GM18511 (cell line): ENCODE measurements at regions not wholly inside any gene's neighbourhood (a gene's known extent, or its start where the extent isn't known, plus 50 kb on each side); places are given as distances from the start of the nearest gene placed in this dataset.

Source experiments
- ATAC-seq: cut with Tn5 transposase; IDR thresholded peaks from one replicate; pipeline ENCODE4 v1.9.1; 2021; ENCODE audit warnings: mild to moderate bottlenecking, moderate library complexity; ENCODE audit not compliant: unreplicated experiment

DNA sequence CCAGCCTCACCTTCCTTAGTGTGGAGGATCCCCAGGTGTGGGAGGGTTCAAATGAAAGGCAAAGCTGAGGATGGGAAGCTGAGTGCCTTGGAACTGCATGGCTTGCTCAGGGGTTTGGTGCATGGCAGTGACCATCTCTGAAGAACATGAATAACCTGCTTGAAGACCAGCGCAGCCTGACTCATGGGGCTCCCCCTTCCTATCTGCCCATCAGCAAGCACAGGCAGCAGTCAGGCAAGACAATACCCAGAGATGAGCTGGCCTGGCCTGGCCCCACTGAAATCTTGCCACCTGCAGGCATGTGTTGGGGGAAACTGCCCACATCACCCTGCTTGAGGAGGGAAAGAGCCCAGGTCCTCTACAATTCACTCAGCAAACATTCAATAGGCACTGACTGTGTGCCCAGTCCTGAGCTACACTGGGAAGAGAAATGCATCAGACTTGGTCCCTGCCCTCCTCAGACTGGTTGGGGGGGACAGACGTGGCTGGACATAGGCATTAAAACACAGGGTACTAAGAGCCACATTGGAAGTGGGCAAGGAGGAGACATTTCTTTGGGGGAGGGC, 105.0 kb upstream of the ALDH1B1 start:
- ATAC-seq = peak; percentile 63

DNA sequence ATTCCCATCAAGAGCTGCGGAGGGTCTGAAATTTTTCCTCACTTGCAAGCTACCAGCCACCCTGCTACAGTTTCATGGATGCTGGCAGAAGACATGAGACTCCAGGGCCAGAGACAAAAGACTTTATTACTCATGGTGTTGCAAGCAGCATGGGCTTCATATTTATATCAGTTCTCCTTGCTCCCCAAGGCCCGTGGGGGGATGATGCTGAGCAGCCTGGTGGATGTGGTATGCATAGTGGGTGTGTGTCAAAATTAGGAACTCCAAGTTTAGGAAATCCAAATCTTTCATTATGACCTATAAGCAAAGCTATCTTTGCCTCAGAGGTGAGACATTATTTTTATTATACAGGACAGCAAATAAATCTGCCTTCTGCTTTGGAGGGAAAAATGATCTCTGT, 105.7 kb upstream of the ALDH1B1 start:
- no peak for ATAC-seq

DNA sequence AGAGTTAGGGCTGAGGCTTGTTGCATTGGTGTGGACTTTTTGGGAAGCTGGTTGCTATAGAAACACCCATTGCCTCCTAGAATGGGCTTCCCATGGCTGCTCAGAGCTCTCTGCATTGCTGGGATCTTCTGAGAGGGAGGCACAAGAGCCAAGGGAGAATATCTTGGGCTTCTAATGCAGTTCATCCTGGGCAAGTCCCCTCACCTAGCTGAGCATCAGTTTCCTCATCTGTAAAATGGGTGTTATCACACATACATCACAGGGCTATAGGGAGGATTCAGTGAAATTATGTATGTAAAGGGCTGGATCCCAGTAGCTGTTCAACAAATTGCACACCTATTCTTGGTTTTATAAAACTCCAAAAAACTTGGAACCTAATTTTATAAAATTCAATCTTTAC, 106.1 kb upstream of the ALDH1B1 start:
- ATAC-seq = no peak

DNA sequence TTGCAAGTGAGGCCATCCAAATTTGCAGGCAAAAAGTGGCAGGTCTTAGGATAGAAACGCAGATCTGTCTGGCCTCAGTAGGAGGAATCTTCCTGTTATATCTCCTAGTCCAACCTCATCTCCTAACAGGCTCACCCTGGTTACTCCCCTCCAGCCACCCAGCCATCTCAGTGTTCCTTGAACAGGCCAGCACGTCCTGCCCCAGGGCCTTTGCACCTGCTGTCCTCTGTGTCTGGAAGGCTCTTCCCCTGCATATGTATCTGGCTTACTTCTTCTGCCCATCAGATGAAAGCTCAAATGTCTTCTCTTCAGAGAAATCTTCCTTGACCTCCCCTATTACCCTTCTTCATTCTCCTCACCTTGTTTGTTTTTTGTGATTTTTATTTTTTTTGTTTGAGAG, 107.3 kb upstream of the ALDH1B1 start:
- ATAC-seq = no peak

DNA sequence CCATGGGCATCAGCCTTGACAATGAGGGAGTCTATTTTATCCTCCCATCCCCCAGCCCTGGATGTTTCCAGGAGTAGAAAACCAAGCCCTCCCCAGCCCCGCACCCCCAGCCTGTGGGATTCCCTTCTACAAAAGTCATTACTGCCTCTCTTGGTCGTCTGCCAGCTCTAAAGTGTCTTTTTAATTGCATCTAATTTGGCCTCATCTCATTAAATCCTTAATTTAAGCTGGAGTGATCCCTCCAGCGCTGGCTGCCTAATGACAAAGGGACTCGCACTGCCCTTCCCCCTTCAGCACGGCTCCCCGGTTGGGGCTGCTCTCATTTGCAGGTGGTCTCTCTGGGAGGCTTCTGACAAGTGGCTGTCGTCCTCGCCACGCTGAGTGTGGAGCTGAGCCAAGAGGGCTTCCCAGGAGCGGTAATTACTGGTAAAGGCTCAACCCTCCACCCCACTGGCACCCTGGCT, 107.9 kb upstream of the ALDH1B1 start:
- ATAC-seq = no peak

DNA sequence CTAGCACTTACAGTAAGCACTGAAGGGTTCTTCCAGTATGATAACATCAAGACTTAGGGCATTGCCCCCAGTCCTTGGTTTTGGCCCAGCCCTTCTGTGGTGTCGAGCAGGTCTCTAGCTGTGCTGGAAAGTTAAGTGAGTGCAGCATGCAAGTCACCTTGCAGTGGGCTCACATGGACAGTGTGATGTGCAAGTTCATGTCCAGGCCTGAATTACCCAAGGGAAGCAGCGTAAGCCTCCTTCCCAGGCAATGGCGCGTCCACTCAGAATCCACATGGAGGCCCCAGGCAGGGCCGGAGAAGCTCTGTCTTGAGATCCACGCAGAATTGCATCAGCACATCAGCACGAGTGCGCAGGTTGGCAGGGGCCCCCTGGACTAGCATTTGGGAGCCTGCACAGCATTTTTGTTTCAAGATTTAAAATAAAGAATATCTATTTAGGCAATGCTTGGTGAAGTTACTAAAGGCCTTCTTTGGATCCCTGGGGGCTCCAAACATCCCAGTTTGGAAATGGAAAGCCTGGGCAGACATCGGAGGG, 108.4 kb upstream of the ALDH1B1 start:
- ATAC-seq = no peak

DNA sequence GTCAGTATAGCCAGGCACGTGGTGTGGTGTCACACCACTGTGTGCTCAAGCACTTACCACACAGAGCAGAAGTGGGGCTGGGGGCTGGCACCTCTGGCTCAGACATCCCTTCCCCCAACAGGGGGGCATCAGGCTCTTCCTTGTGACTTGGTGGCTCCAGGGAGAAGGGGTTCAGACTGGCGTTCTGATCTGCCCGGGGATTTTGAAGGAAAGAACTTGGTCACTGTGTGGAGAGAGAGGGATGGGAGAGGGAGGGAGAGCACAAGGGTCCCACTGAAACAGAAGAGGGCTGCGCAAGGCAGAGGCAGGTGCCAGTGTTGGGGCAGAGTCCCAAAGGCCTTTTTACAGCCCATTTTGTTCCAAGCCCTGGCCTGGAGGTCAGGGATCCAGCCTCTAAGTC, 109.7 kb upstream of the ALDH1B1 start:
- ATAC-seq = no peak

DNA sequence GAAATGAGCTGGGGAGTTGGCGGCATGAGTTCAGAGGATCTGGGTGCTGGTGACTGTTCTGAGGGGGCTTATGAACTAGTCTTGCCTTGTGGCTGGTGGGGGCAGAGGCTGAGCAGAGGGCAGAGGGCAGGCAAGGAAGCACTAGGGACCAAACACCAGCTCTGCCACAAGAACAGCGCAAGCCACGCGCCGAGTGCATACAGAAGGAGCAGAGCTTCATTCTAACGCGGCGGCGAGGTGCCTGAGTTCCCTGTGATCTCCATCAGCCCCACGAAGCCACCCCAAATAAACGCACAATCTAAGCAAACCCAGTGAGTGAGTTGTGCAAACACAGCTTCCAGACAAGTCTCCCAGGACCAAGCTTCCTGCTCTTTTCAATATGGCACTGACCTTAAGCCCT, 110.6 kb upstream of the ALDH1B1 start:
- no peak for ATAC-seq

DNA sequence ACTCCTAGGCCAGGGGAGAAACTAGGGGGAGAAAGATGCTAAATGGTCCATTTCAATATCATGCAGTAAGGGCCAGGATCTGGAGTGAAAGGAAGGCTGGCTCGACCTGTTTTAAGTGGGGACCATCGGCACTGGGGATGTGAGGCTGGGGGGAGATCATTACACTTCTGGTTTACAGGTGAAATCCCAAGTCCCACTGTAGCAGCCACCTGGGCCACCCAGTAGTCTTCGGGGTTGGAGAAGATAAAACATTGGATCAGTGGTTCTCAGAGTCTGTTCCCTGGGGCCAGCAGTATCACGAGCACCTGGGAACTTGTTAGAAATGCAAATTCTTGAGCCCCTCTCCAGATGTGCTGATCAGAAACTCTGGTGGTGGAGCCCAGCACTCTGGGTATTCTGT, 111.3 kb upstream of the ALDH1B1 start:
- no peak for ATAC-seq

DNA sequence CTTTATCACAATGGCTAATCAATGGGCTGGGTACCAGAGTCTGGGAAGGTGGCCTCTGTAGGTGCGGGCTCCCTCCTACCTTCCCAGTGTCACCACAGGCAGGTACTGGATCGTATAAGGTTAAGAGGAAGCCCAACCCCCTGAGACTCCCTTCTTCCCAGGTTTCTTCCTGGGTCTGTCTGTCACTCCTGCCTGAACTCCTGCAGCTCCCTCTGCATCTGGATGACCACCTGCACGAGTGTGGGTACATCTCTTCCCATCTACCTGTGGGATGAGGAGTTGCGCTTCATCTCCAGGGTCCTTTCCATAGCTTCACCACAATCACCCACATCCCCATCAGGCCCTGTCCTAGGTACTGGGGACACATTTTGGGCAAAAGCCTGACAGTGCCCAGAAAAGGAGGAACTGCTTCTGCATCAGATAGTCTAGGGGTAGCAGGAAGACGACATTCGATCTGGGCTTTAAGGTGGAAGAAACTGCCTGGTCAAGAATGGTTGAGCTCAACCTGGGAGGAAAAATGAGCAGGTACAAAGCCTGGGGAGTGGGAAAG, 112.2 kb upstream of the ALDH1B1 start:
- ATAC-seq = no peak

DNA sequence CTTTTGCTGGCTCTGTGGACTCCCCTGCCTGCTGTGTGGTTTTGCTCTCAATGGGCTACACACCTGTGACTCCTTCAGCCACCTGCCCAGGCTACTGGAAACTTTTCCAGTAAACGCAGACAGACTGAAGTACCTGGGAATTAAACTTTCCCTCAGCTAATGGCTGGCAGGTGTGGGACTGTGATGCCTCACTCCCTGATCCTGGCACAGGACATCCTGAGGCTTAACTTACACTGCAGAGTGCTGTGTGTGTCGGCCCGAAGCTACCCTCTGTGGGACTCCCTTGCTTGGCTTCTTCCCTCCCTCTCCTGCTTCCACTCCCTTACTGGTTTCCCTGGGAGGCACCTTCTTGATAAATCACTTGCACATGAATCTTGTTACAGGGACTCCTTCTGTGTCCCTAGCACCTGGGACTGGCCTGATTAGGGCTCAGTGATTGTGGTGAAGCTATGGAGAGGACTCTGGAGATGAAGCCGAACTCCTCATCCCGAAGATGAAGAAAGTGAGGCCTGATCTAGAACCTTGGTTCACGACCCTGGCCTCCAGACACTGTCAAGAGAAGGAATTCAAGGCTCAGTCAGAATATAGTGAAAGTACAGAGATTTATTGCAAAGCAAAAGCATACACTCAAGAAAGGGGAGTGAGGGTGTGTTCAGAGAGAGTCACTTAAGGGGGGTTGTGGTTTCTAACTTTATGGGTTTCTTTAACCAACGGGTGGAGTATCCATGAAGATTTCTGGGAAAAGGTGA, 113.4 kb upstream of the ALDH1B1 start:
- ATAC-seq = no peak

DNA sequence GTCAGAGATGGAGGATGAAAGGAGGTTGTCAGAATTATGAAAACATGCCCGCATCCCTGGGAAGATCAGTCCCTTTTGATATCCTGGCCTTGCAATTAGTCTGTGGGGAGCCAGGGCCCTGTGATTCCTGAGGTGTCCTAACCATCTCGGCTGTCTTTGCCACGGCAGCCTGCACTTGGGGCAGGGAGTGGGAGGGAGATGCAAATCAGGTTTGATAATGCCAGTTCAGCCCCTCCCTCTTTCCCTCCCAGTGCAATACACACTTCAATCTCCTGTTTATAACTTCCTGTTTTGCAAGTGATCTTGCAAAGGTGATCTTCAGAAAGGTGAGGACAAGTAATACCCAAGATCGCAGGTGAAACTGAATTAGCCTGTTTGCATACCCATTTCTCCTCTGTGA, 114.0 kb upstream of the ALDH1B1 start:
- no peak for ATAC-seq

DNA sequence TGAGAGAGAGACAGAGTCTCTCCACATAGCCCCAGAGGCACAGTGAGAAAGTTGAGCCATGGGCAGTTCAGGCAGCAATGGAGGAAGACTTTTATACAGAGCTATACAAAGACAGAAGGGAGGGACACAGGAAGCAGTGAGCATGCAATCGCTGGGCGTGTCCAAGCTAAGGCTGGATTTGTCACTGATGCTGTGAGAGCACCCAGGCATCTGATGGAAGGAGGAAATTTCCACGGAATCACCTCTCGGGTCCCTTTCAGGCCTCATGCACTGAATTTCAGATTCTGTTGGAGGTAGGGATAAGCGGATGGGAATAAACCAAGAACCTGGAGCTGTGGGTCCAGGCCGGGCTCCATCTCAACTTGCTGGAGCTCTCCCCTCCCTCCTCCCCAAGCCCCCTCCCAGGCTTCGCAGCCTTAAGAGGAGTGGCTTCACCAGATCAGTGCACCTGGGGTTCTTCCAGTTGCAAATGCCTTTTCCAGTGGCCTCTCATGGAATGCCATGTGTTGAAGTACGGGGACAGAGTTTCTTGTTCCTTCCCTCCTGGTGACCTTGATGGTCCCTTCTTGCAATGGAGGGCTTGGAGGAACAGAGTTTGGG, 114.8 kb upstream of the ALDH1B1 start:
- ATAC-seq = no peak

DNA sequence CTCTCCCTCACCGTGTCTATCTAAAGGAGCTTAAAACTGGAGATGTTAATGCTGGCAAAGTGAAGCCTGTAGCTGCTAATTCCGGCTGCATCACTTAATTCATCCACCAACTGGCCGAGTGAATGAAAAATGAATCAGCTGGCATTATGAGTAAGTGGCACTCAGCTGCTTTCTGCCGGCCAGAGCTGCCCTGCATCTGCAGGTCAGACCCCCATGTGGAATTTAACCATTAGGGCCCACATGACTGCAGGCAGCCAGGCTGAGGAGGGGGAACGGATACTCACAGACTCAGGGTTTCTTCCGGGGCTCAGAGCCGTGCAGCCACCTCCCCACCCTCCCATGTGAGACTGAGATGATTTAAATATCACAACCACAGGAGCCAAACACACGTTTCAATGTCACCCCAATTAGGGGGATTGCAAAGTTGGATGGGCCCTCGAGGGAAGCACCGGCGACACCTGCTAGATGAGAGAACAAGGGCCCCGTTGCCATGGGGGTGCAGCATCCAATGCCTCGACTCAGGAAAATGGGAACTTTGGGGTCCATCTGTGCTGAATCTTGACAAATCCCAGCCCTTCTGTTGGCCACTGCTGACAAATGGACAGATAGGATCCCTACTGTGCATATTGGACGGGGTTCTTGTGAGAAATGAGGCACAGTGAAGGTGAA, 115.6 kb upstream of the ALDH1B1 start:
- ATAC-seq = no peak

DNA sequence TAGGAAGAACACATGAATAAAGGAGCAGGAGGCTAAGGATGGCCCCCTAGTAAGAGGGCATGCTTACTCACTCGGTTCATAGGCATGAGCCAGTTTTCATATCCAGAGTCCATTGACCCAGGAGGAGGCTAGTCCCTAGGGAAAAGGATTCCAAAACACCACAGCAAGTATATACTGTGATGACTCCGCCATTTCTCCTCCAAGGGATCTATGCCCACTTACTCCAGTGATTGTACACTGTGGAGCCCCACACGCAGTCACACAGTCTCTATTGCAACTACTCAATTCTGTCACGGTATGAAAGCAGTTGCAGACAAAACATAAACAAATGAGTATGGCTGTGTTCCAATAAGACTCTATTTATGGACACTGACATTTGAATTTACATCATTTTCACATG, 117.7 kb upstream of the ALDH1B1 start:
- no peak for ATAC-seq

DNA sequence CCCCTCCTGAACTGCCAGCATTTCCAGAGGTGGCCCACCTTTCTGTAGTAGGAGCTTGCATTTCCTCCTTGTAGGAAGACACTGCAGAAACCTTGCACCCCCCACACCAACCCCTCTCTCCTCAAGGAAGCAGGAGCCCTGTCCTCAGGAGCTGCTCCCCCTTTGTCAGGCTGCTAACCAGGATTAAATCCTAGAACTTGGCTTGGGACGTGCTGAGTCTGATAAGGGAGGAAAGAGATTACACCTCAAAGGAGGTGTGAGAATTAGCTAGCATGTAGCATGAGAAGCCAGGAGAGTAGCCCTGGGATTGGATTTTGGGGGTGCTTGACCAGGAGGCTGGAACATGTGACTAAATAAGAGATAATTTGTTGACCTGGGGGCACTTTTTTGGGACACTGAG, 119.8 kb upstream of the ALDH1B1 start:
- ATAC-seq = no peak

DNA sequence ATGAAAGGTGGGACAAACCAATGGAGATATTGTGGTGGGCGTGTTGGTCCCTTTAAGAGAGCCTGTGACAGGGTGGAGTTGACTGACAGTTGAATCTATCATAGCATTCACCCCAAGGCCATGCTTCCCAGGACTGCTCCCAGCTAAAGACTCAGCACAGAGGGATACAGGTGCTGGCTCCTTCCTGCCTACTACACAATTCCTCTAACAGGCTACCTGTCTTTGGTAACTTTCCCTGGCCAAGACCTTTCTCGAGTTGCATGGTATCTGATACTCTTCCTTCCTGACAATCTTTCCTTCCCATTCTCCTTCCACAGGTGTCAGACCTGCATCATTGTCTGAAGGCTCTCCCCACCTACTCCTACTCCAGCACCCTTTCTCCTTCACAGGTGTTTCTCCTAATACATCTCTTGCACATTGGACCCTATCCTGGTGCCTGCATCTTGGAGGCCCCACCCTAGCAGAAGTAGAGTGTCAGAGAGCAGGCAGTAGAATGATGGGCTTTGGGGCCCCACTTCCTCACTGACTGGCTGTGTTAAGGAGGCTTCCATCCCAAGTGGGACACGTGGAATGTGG, 120.7 kb upstream of the ALDH1B1 start:
- no peak for ATAC-seq

DNA sequence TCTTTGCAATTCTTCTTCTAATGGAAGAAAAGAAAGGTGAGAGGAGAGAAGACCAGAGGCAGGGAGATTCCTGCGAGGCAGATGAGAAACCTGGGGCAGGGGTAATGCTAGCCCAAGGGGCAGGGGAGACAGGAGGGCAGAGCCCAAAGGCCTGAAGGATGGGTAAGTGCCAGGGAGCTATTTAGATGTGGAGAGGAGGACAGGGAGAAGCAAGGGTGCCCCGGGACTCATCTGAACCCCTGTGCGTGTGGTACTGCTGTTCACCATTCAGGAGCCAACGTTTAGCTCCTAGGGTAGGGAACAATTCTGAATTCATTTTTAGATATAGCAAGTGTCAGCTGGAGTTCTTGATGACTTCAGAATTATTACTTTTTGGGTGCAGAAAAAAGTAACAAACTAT, 122.7 kb upstream of the ALDH1B1 start:
- ATAC-seq = no peak

DNA sequence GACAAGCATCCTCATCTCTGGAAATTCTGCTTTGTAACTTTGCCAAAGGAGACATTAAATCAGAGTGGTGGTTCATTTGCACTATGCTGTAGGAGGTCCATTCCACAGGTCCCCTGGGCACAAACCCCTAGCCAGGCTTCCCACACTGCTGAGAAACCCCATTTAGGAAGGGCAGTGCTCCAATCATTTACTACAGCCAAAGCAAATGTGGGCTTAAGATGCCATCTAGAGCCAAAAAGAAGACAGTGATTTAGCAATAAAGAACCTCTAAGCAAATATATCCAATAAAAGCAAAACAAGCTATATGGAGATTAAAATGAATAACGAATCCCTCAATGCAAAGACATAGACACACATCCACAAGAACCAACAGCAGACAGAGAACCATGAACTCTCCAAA, 129.0 kb upstream of the ALDH1B1 start:
- no peak for ATAC-seq

DNA sequence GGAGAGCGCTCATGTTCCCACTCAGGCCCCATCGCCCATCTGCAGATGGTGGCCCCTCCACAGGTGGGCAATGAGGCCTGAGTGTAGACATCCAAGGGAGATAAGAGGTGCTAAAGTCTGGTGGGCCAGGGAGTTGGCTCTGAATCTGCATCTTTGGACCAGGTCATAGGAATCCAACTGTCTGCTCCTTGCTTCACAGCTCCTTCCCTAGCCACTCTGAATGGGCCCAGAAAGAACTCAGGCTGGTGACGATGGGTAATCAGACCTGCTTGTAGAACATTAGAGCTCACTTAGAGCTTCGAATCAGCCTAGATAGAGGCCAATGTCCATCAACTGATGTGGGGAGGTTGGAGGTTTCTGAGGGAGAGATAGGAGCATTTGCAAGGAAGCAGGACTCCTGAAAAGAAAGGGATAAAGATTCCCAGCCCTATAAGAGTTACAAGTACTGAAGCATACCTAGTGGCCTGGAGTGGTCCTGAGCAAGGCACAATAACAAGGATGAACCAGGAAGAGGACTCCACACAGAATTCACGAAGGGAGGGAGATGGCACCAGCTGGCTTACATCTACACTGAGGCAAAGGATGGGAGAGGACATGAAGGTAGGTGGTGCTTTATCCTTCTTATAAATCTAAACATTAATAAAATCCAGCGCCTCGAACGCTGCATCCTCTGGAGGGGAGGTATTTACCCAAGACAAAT, 132.8 kb upstream of the ALDH1B1 start:
- no peak for ATAC-seq
